SK-N-SH (cell line): ENCODE measurements at regions not wholly inside any gene's neighbourhood (a gene's known extent, or its start where the extent isn't known, plus 50 kb on each side); places are given as distances from the start of the nearest gene placed in this dataset.
A peak's percentile ranks its signal among the peaks of the same experiment; 100 is the strongest.

Source experiments
- CTCF ChIA-PET: fragments of 300-600, 350-600 bp; formaldehyde crosslinking; extraction: SDS; loops from one replicate; lab custom pipeline; 2021; lab: Yijun Ruan, JAX
- POLR2A ChIA-PET: fragments of 350-600 bp; sonication (Branson Sonifier 250); formaldehyde crosslinking; extraction: SDS; loops from one replicate; lab custom pipeline; 2020; ENCODE audit warnings: antibody characterized with exemption, inconsistent platforms; lab: Yijun Ruan, JAX
- DNase-seq: peaks from one replicate; pipeline ENCODE4 v3.0.0; 2012
- H2AFZ ChIP-seq: fragments of 200-600 bp; sonication (generic); 2 replicates; pipeline ENCODE4 v1.8.1; 2016; ENCODE audit warnings: antibody characterized with exemption, mild to moderate bottlenecking, low read depth
- H3F3A ChIP-seq: fragments of 200-600 bp; sonication (generic); replicated peaks from 2 replicates; pipeline ENCODE3; 2016; ENCODE audit warnings: antibody characterized with exemption, mild to moderate bottlenecking; ENCODE audit not compliant: insufficient read depth
- H3K27ac ChIP-seq, 2 experiments: fragments of 200-500 bp in 1 of 2; fragments of 200-600 bp in 1 of 2; sonication (Bioruptor generic) in 1 of 2; sonication (generic), shearing (Covaris generic) in 1 of 2; 2 replicates each; pipeline versions ENCODE4 v1.5.1 to v1.6.1; 2014 to 2016; ENCODE audit warnings: low read depth in 2 of 2, inconsistent platforms in 1 of 2, low read length in 1 of 2, mild to moderate bottlenecking in 1 of 2, mixed read lengths in 1 of 2
- H3K27me3 ChIP-seq: fragments of 200-600 bp; sonication (generic), shearing (Covaris generic); 2 replicates; pipeline ENCODE4 v1.6.1; 2016; ENCODE audit warnings: mixed run types; ENCODE audit not compliant: insufficient read depth
- H3K36me3 ChIP-seq, 2 experiments: fragments of 200-500 bp in 1 of 2; fragments of 200-600 bp in 1 of 2; sonication (Bioruptor generic) in 1 of 2; sonication (generic) in 1 of 2; replicated peaks in 1 of 2; 2 replicates each; pipeline versions ENCODE3 to v1.5.1; 2014 to 2016; ENCODE audit warnings: low read length in 1 of 2, mild to moderate bottlenecking in 1 of 2; ENCODE audit not compliant: insufficient read depth in 2 of 2, control insufficient read depth in 1 of 2
- H3K4me1 ChIP-seq, 2 experiments: fragments of 200-500 bp in 1 of 2; fragments of 200-600 bp in 1 of 2; sonication (Bioruptor generic) in 1 of 2; sonication (generic), shearing (Covaris generic) in 1 of 2; 2 replicates each; pipeline versions ENCODE4 v1.5.1 to v1.6.1; 2014 to 2016; ENCODE audit warnings: low read depth in 1 of 2, low read length in 1 of 2, mixed run types in 1 of 2; ENCODE audit not compliant: insufficient read depth in 2 of 2, control insufficient read depth in 1 of 2
- H3K4me2 ChIP-seq: fragments of 200-600 bp; sonication (generic), shearing (Covaris generic); 2 replicates; pipeline ENCODE4 v1.6.1; 2017; ENCODE audit warnings: mixed run types
- H3K4me3 ChIP-seq, 2 experiments: fragments of 200-500 bp in 1 of 2; fragments of 200-600 bp in 1 of 2; sonication (Bioruptor generic) in 1 of 2; sonication (generic), shearing (Covaris generic) in 1 of 2; 2 replicates each; pipeline versions ENCODE4 v1.5.1 to v1.8.1; 2014 to 2016; ENCODE audit warnings: low read depth in 2 of 2, inconsistent platforms in 1 of 2, low read length in 1 of 2, mild to moderate bottlenecking in 1 of 2, mixed read lengths in 1 of 2, moderate library complexity in 1 of 2
- H3K79me2 ChIP-seq: fragments of 200-600 bp; sonication (generic); 2 replicates; pipeline ENCODE4 v1.8.1; 2017; ENCODE audit warnings: mild to moderate bottlenecking; ENCODE audit not compliant: insufficient read depth
- H3K9ac ChIP-seq: fragments of 200-600 bp; sonication (generic); 2 replicates; pipeline ENCODE4 v1.6.1; 2017; ENCODE audit warnings: mixed run types
- H3K9me2 ChIP-seq: fragments of 200-600 bp; sonication (generic); 2 replicates; pipeline ENCODE4 v1.6.1; 2017; ENCODE audit warnings: mixed run types
- H3K9me3 ChIP-seq: fragments of 200-600 bp; sonication (generic); 2 replicates; pipeline ENCODE4 v1.6.1; 2017; ENCODE audit warnings: mixed run types, mild to moderate bottlenecking, moderate library complexity
- H4K20me1 ChIP-seq: fragments of 200-600 bp; sonication (generic); 2 replicates; pipeline ENCODE4 v1.6.1; 2017; ENCODE audit warnings: mild to moderate bottlenecking, mixed run types; ENCODE audit not compliant: insufficient read depth
- CHD2 ChIP-seq: fragments of 150-350 bp; IDR thresholded peaks from 2 replicates; pipeline ENCODE4 v1.6.1; 2018; ENCODE audit warnings: low read length; ENCODE audit not compliant: partially characterized antibody
- CTCF ChIP-seq: fragments of 200-600 bp; sonication (generic); IDR thresholded peaks from 2 replicates; pipeline ENCODE4 v1.6.1; 2017; ENCODE audit warnings: antibody characterized with exemption, mild to moderate bottlenecking, moderate library complexity
- ELF1 ChIP-seq: IDR thresholded peaks from 2 replicates; pipeline ENCODE4 v1.4.0; 2012
- FOXJ3 ChIP-seq: sonication (generic); formaldehyde crosslinking; IDR thresholded peaks from 2 replicates; pipeline ENCODE4 v1.5.1; 2020; ENCODE audit warnings: mild to moderate bottlenecking, missing genetic modification reagents
- FOXM1 ChIP-seq: IDR thresholded peaks from 2 replicates; pipeline ENCODE4 v1.4.0; 2012; ENCODE audit warnings: low read depth, mild to moderate bottlenecking
- IRF3 ChIP-seq: fragments of 150-350 bp; IDR thresholded peaks from 2 replicates; pipeline ENCODE4 v1.6.1; 2016; ENCODE audit warnings: mild to moderate bottlenecking, low read depth, low read length
- MAX ChIP-seq: IDR thresholded peaks from 2 replicates; pipeline ENCODE4 v1.4.0; 2012; ENCODE audit warnings: low read depth
- MEF2A ChIP-seq: IDR thresholded peaks from 2 replicates; pipeline ENCODE4 v1.4.0; 2012; ENCODE audit warnings: low read depth, borderline replicate concordance
- MXI1 ChIP-seq: IDR thresholded peaks from 2 replicates; pipeline ENCODE4 v1.6.1; 2012; ENCODE audit warnings: mild to moderate bottlenecking, low read depth, low read length, improper control_type of control experiment
- RFX5 ChIP-seq: IDR thresholded peaks from 2 replicates; pipeline ENCODE4 v1.6.1; 2012; ENCODE audit warnings: mild to moderate bottlenecking, improper control_type of control experiment, low read length
- SMC3 ChIP-seq: IDR thresholded peaks from 2 replicates; pipeline ENCODE4 v1.6.1; 2012; ENCODE audit warnings: low read depth, low read length, improper control_type of control experiment
- TAF1 ChIP-seq: IDR thresholded peaks from 2 replicates; pipeline ENCODE4 v1.6.1; 2012; ENCODE audit warnings: low read depth, mild to moderate bottlenecking, low read length, moderate library complexity, borderline replicate concordance
- TCF12 ChIP-seq: IDR thresholded peaks from 2 replicates; pipeline ENCODE4 v1.4.0; 2012
- USF1 ChIP-seq: IDR thresholded peaks from 2 replicates; pipeline ENCODE4 v1.4.0; 2012; ENCODE audit warnings: low read depth, borderline replicate concordance
- WGBS: methylation state at CpG from one replicate; pipeline ENCODE4 v1.1.6; 2017; ENCODE audit warnings: low lambda C conversion rate; 5-methylcytosine and 5-hydroxymethylcytosine counted together

GRCh38 chr7:130988443-130988842, 254.4 kb upstream of the KLF14 start:
- Histone ChIP-seq H3K9me2 (no peaks in the 10 kb centered on the region), H4K20me1 (peaks cover 12% of the 10 kb centered on the region; the same call in 1 of the 2 replicates), H3K9me3 (no peaks in the 10 kb centered on the region), H3K36me3 (peaks cover 5 to 23% of the 10 kb centered on the region in 2 experiments), H3K27me3 (no peaks in the 10 kb centered on the region), H3K4me2 (no peak overlapping the region), H3K9ac (no peak overlapping the region), H3K27ac (peak overlapping the region in 1 of 2 experiments; percentile 3; a peak in 1 of 4 replicates), H3F3A (peaks cover 18% of the 10 kb centered on the region), H3K4me3 (no peak overlapping the region), H3K79me2 (peaks cover 25% of the 10 kb centered on the region), H3K4me1 (peaks cover 0 to 4% of the 10 kb centered on the region in 2 experiments; a peak in 1 of 4 replicates), H2AFZ (no peak overlapping the region)
- DNase-seq, result peak; percentile 48
- WGBS, result 60% methylated on average over 5 of the region's 5 CpGs
- CTCF ChIA-PET, result interaction anchor here (0.8 to 2.1 kb wide), 11 partner anchors 11 to 558 kb away, joined by 3 to 19 read pairs (median 4); no protein-coding TSS in a partner anchor
- POLR2A ChIA-PET, result no interaction called here
- TF ChIP-seq MXI1 (no peak), TAF1 (no peak), FOXJ3 (CRISPR knock-in tag) (no peak), CHD2 (no peak), CTCF (no peak), SMC3 (no peak), TCF12 (no peak), USF1 (no peak), RFX5 (no peak), IRF3 (no peak), MAX (no peak), ELF1 (no peak), MEF2A (no peak), FOXM1 (no peak)
